NT2/D1 (cell line): ENCODE measurements at regions not wholly inside any gene's neighbourhood (a gene's known extent, or its start where the extent isn't known, plus 50 kb on each side); places are given as distances from the start of the nearest gene placed in this dataset.

Source experiments
- DNase-seq: peaks from one replicate; pipeline ENCODE4 v3.0.0-alpha.2; 2011; ENCODE audit warnings: low read depth, low spot score
- H3K27me3 ChIP-seq: 2 replicates; pipeline ENCODE4 v1.6.0; 2011; ENCODE audit warnings: mild to moderate bottlenecking; ENCODE audit not compliant: insufficient read length, insufficient read depth
- H3K36me3 ChIP-seq: 2 replicates; pipeline ENCODE4 v1.6.1; 2011; ENCODE audit warnings: mild to moderate bottlenecking, low read length, mixed read lengths; ENCODE audit not compliant: insufficient read depth, insufficient read length
- H3K4me1 ChIP-seq: 2 replicates; pipeline ENCODE4 v1.5.1; 2011; ENCODE audit not compliant: insufficient read depth, insufficient read length
- H3K4me3 ChIP-seq: 2 replicates; pipeline ENCODE4 v1.5.1; 2011; ENCODE audit warnings: low read depth; ENCODE audit not compliant: insufficient read length
- H3K9ac ChIP-seq: 2 replicates; pipeline ENCODE4 v1.6.0; 2011; ENCODE audit warnings: low read depth; ENCODE audit not compliant: insufficient read length
- H3K9me3 ChIP-seq: 2 replicates; pipeline ENCODE4 v1.5.1; 2011; ENCODE audit warnings: mild to moderate bottlenecking, low read length; ENCODE audit not compliant: insufficient read depth
- SUZ12 ChIP-seq: IDR thresholded peaks from 2 replicates; pipeline ENCODE4 v1.6.1; 2011; ENCODE audit not compliant: insufficient read length, insufficient read depth; ENCODE audit errors: extremely low read depth
- YY1 ChIP-seq: IDR thresholded peaks from 2 replicates; pipeline ENCODE4 v1.6.1; 2011; ENCODE audit not compliant: insufficient read length, insufficient read depth
- ZNF274 ChIP-seq: IDR thresholded peaks from 2 replicates; pipeline ENCODE4 v1.6.1; 2011; ENCODE audit warnings: mild to moderate bottlenecking, low read depth, low read length

DNA sequence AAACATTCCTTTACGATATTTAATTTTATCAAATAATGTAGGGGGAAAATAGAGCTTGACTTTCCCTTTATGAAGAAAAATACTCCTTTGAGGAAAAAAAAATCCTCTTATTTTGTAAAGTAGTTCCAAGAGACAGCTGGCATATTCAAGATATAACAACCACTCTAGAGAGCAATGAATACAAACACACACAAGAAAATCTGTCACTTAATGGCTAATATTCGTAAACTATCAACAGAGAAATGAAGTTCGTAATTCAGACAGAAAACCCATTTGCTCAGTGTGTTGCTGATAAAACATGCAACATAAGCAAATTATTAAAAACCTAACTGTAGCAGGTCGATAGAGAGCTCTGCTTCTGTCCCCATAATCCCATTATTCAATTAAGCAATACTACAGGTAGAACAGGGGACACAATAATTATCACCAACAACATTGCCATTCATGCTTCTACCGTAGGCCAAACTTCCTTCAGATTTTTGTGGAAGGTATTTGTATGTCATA is 714.4 kb upstream of the MARCKS start:
- Histone ChIP-seq H3K27me3 (no peaks in the 10 kb centered on the region), H3K36me3 (no peaks in the 10 kb centered on the region), H3K9ac (no peak overlapping the region), H3K9me3 (no peaks in the 10 kb centered on the region), H3K4me3 (no peak overlapping the region), H3K4me1 (no peaks in the 10 kb centered on the region)
- DNase-seq = no peak
- TF ChIP-seq ZNF274 = no peak
- TF ChIP-seq SUZ12 = no peak
- no peak for TF ChIP-seq YY1

DNA sequence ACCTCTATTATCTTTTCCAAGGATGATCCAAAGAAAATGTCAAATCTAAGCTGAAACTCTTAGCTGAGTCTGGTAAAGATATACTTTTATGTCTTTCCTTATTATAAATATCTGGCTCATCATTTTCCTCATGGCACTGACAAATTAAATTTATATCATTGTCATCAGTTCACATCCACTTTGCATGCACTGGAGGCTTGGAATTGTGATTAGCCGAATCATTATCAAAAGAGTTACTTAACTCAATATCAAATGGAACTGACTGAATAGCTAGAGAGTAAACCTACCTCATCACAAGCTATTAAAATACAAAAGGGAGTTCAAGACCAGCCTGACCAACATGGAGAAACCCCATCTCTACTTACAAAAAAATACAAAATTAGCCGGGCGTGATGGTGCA is 713.9 kb upstream of the MARCKS start:
- TF ChIP-seq SUZ12 = no peak
- no peak for TF ChIP-seq YY1
- no peak for TF ChIP-seq ZNF274
- no peak for DNase-seq
- H3K9ac ChIP-seq = no peak overlapping the region
- no peak overlapping the region for H3K4me3 ChIP-seq
- H3K27me3 ChIP-seq = no peaks in the 10 kb centered on the region
- H3K36me3 ChIP-seq = no peaks in the 10 kb centered on the region
- H3K9me3 ChIP-seq = no peaks in the 10 kb centered on the region
- H3K4me1 ChIP-seq = no peaks in the 10 kb centered on the region

GRCh38 chr6:113144117-113144516 is 713.0 kb upstream of the MARCKS start:
- no peak overlapping the region for H3K9ac ChIP-seq
- H3K27me3 ChIP-seq = no peaks in the 10 kb centered on the region
- no peak for DNase-seq
- H3K9me3 ChIP-seq = no peaks in the 10 kb centered on the region
- H3K4me1 ChIP-seq = no peaks in the 10 kb centered on the region
- no peak overlapping the region for H3K4me3 ChIP-seq
- H3K36me3 ChIP-seq = no peaks in the 10 kb centered on the region
- no peak for TF ChIP-seq SUZ12
- TF ChIP-seq ZNF274 = no peak
- TF ChIP-seq YY1 = no peak

- TF ChIP-seq YY1 = no peak
- TF ChIP-seq ZNF274 = no peak
- no peak for TF ChIP-seq SUZ12
- DNase-seq = no peak
- Histone ChIP-seq H3K27me3 (no peaks in the 10 kb centered on the region), H3K4me1 (no peaks in the 10 kb centered on the region), H3K9ac (no peak overlapping the region), H3K36me3 (no peaks in the 10 kb centered on the region), H3K4me3 (no peak overlapping the region), H3K9me3 (no peaks in the 10 kb centered on the region)
These were observed 710.3 kb upstream of the MARCKS start for GRCh38 chr6:113146878-113147277.

DNA sequence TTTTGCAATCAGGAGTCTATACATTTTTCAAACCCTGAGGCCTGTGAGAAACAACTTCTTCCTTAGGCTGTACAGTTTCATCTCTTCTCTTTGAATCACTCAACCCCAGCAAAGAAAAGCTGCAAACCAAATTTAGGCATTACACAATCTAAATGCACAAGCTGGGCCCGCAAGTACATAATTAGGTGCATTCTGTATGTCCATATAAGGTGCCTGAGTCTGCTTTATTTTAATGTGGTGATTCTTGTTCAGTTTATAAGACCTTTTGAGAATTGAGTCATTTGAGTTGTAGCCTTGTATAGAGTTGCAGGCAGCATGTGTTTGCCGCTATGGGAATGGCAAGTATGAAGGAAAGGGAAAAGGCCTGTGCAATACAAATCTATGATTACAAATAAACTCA is 709.6 kb upstream of the MARCKS start:
- DNase-seq = no peak
- Histone ChIP-seq H3K36me3 (no peaks in the 10 kb centered on the region), H3K9me3 (no peaks in the 10 kb centered on the region), H3K4me3 (no peak overlapping the region), H3K9ac (no peak overlapping the region), H3K4me1 (no peaks in the 10 kb centered on the region), H3K27me3 (no peaks in the 10 kb centered on the region)
- TF ChIP-seq SUZ12 (no peak), ZNF274 (no peak), YY1 (no peak)

DNA sequence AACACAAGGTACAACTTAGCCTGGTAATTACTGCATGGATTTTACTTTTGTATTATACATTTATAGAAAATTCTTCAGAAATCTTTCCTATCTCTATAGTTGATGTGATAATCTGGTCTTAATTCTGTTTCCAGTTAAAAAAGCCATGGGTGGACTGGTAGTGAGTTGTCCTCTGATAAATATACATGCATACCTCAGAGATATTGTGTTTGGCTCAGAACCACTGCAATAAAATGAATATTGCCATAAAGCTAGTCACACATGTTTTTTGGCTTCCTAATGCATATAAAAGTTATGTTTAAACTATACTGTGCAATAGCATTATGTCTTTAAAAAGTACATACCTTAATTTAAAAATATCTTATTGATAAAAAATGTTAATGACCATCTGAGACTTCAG is 708.6 kb upstream of the MARCKS start:
- Histone ChIP-seq H3K36me3 (no peaks in the 10 kb centered on the region), H3K9me3 (no peaks in the 10 kb centered on the region), H3K4me3 (no peak overlapping the region), H3K27me3 (no peaks in the 10 kb centered on the region), H3K4me1 (no peaks in the 10 kb centered on the region), H3K9ac (no peak overlapping the region)
- DNase-seq = no peak
- no peak for TF ChIP-seq YY1
- TF ChIP-seq SUZ12 = no peak
- TF ChIP-seq ZNF274 = no peak

- Histone ChIP-seq H3K9me3 (no peaks in the 10 kb centered on the region), H3K36me3 (no peaks in the 10 kb centered on the region), H3K27me3 (no peaks in the 10 kb centered on the region), H3K9ac (no peak overlapping the region), H3K4me1 (no peaks in the 10 kb centered on the region), H3K4me3 (no peak overlapping the region)
- no peak for DNase-seq
- TF ChIP-seq YY1 (no peak), ZNF274 (no peak), SUZ12 (no peak)
These were observed 707.6 kb upstream of the MARCKS start for GRCh38 chr6:113149511-113149910.

- no peaks in the 10 kb centered on the region for H3K36me3 ChIP-seq
- no peaks in the 10 kb centered on the region for H3K9me3 ChIP-seq
- H3K27me3 ChIP-seq = no peaks in the 10 kb centered on the region
- no peak overlapping the region for H3K9ac ChIP-seq
- no peaks in the 10 kb centered on the region for H3K4me1 ChIP-seq
- H3K4me3 ChIP-seq = no peak overlapping the region
- TF ChIP-seq SUZ12 (no peak), ZNF274 (no peak), YY1 (no peak)
- no peak for DNase-seq
These were observed 696.7 kb upstream of the MARCKS start for GRCh38 chr6:113160306-113161017.
